HG02610 (cell line): ENCODE measurements at regions not wholly inside any gene's neighbourhood (a gene's known extent, or its start where the extent isn't known, plus 50 kb on each side); places are given as distances from the start of the nearest gene placed in this dataset.
A peak's percentile ranks its signal among the peaks of the same experiment; 100 is the strongest.
"Not testable (repeated sequence)": the region's sequence is repeated elsewhere in the genome, so short reads cannot be mapped to it uniquely, and the experiment has no call there.

ENCODE experiments used
- ATAC-seq: cut with Tn5 transposase; IDR thresholded peaks from one replicate; pipeline ENCODE4 v1.9.1; 2021; ENCODE audit warnings: mild to moderate bottlenecking, moderate library complexity; ENCODE audit not compliant: unreplicated experiment

DNA sequence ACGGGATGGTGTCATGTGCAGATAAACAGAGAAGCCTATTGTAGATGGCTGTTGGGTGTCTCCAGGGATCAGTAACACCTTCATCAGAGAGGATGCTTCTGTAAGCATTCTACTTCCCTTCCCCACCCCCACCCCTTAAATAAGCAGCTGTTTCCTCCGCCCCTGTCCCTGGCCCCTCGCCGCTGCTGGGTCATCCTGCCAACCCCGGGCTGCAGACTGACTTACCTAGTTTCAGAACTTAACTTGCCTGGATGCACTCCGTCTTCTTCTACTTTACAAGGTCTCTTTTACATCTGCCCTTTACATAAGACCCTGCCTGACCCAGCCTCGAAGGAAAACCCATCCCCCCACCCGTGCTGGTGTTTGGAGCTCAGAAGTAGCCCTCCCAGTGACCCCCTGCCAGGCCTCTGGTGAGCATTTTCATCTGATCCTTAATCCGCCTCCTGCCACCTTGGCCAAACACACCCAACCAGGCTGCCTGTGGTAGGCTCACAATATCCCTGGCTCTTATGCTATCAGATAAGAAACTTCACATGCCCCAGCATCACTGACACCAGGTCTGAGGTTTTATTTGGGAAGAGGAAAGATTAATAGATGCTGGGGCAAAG, 103.0 kb upstream of the HES1 start:
- no peak for ATAC-seq

DNA sequence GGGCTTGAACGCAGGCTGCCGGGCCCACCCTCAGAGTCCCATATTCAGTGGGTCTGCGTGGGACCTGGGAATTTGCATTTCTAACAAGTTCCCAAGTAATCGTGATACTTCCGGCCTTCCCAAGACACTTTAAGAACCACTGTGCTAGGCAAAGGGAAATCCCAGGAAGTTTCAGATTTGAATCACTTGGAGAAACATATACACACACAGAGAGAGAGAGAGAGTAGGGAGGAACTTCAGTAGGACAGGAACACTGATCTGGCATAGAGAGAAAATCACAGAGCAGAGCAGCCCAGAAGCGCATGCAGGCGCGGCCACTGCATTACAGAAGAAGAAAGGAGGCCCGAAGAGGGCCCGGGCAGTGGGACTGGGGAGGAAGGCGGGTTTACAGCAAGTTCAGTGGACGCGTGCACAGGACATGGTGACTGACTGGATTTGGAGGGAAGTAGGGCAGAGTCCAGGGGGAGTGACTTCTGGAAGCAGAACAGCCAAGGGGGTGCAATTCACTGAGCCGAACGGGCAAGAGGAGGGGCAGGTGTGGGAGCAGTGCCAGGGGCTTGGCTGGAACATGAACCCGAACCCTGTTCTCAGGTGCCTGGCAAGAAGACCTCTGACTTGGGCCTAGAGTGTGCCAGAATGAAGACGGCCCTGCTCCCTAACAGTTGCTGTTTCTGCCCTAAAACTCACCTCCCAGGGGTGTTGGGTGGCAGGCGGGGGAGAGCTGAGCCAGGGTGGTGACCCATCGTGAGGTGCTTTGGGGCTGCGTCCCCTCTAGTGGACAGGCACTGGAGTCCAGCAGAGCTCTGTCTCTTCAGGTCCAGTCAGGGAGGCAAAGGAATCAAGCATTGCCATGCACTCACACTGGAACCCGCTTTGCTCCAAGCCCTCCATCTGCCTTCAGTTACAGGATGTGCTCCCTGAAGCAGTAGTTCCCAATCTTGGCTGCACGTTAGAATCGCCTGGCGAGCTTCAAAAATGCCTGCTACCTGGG, 101.3 kb upstream of the HES1 start:
- ATAC-seq: no peak

DNA sequence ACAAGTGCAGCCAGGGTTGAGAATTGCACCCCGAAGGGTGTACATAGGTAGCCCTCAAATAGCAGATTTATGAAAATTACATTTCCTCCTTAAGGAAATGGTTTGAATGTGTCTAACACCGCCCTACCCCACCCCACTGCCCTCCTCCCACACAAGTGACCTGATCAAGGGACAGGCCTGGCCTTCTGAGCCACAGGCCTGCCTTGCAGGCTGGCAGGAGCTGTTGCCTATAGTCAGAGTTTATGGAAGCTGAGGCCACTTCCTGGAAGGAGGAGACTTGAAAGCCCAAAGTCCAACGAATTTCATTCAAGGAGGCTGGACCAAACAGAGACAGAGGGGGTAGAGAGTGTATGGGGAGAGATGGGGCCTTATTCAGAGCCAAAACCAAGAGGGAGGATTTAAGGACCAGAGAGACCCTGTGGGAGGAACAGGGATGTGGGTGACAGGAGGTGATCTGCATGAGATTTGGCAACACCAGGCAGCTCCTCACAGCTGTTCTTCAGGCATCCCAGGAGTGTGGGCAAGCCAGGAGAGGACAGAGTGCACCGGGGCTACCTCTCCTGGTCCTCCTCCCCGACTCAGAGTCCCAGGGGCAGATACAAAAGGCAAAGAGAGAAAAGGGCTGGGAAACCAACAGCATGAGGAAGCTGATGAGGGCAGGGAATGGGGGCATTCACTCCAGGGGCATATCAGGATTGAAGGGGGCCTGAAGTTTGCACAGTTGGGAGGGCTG, 100.4 kb upstream of the HES1 start:
- ATAC-seq: no peak

DNA sequence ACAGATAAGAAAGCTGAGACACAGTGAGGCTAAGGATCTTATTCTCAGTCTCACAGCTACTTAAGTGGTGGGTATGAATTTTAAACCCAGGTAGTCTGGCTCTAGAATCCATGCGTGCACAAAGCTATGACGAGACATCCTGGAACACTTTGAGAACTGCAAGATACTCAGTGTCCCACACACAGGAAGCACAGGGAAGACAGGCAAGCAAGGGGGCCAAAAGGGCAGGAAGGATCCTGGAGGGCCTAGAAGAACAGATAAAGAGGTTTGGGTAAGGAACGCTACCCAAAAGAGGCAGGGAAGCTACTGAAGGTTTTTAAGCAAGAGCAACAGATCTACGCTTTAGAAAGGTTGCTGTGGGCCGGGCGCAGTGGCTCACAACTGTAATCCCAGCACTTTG, 99.1 kb upstream of the HES1 start:
- ATAC-seq: no peak

DNA sequence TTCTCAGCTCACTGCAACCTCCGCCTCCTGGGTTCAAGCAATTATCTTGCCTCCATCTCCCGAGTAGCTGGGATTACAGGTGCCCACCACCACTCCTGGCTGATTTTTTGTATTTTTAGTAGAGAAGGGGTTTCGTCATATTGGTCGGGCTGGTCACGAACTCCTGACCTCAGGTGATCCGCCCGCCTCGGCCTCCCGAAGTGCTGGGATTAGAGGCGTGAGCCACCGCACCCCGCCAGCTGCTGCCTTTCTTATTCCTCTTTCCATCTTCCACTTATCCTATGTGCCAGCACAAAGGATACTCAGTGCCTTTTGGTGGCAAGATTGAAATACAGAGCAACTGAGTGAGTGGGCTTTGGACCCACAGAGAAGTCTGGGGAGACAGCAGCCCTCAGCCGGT, 97.6 kb upstream of the HES1 start:
- not testable (repeated sequence) for ATAC-seq

DNA sequence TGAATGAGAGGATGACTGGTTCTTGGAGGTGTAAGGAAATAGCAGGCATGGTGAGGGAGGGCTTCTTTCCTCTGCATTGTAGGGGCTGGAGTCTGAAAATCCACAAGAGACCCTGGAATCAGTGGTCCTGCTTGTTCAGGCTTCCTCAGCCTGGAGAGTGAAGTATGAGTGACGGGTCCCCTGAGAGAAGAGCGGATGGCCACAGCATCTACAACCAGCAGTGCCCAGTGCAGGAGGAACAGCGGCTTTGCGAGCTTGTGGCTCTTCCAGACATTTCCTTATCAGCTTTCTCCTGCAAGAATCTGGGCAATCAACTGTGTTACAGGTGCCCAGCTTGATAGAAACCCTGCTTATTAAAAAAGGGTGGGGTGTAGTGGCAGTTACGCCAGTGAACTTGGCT, 97.0 kb upstream of the HES1 start:
- ATAC-seq: no peak

DNA sequence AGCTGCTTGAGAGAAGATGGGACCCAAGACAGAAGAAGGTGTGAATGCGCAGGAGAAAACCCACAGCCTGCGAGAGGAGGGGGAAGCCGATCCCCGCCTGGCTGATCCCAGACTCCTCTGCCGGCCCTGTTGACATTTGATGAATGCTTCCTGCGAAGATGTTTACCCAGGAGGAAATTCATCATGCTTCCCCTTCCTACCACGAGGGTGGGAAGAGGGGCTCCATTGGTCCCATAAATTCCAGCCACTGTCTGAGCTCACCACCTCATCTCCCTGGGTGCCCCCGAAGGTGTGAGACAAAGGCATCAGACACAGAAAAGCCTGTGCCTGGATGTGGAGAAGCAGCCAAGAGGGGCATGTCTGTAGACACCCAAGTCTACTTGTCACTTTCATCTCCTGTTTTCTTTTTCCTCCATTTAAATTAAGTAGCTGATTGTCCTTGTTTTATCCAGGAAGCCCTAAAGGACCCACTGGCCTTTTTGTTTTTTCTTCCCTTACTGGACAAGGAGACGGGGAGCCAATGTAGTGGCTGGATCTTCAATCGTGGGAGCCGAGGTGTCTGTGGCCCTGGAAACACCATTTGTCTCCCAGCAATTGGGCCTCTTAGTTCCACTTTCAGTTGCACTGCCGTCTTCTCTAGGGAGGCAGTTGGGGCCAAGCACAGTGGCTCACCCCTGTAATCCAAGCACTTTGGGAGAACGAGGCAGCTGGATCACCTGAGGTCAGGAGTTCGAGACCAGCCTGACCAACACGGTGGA, 95.3 kb upstream of the HES1 start:
- ATAC-seq: no peak

DNA sequence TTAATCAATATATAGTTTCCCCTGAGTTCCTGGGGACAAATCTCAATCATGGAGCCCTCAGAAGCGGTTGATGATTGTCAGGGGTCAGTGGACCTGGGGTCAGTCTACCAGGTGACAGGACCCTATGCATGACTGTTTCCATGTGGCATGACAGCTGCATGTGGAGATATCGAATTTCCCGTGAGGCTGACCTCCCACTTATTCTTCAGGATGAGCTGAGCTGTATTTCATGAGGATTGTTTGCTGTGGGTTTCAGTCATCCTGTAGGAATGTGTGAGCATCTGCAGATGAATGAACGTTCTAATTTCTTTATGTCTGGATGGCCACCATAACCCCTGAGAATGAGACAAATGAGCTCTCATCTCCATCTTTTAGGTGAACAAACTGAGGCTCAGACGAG, 93.0 kb upstream of the HES1 start:
- ATAC-seq: no peak

DNA sequence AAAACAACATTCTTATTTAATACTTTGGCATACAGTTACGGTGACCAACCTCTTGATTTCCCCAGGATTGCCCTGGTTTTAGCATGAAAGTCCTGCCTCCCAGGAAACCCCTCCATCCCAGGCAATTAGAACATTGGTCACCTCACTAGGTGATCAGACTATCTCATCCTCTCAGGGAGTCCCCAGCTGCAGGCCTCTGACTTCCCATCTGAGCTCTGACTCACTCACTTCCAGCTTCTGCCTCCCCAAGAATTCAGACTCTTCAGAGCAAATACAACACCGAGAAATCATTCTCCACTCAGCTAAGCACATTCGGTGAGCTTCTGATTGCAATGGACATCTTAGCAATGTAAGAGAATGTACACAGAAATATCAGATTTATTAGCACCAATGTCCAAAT, 92.4 kb upstream of the HES1 start:
- ATAC-seq: no peak

DNA sequence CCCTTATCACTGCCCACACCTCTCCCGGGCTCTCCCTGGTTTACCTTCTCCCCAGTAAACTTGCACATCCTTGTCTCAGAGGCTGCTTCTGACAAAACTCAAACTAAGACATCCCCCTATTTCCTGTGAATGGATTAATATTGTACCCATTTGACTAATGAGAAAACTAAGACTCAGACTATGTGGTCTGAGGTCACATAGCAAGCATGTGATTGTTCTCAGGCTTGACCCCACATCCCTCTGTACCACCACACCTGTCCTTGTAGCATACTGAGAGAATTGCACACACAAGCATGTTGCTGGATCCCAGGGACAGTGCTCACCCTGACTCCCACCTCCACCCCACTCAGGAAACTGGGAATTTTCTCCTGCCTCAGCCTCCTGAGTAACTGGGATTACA, 90.7 kb upstream of the HES1 start:
- ATAC-seq: peak; percentile 87

DNA sequence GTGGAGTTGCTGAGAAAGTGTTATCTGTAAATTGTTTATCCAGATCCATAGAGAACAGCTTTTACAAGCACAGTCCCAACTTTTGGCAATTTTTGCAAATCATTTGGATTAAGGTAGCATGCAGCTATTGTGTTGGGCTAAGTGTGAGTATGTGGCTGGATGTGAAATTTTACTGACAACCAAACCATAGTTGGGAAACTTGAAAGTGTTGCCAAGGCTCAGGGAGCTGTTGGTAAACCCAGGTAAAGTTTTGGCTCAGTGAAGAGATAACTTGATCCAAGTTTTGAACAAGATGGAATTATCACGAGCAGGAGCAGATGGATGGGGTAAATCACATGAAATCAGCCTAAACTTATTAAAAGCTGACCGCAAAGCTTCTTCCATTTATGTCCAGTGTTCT, 90.0 kb upstream of the HES1 start:
- no peak for ATAC-seq

DNA sequence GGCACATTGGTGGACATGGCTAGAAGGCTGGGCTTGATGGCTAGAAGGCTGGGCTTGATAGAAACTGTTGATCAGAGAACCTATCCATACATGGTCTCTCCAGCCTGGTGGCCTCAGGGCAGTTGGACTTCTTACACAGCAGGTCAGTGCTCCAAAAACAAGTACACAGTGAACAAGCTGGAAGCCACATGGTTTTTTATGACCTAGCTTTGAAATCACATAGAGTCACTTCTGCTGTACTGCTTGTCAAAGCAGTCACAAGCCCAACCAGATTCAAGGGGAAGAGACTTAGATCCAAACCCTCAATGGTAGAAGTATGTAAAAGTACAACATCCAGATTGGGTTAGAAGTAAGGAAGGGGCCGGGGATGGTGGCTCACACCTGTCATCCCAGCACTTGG, 89.4 kb upstream of the HES1 start:
- ATAC-seq: no peak

DNA sequence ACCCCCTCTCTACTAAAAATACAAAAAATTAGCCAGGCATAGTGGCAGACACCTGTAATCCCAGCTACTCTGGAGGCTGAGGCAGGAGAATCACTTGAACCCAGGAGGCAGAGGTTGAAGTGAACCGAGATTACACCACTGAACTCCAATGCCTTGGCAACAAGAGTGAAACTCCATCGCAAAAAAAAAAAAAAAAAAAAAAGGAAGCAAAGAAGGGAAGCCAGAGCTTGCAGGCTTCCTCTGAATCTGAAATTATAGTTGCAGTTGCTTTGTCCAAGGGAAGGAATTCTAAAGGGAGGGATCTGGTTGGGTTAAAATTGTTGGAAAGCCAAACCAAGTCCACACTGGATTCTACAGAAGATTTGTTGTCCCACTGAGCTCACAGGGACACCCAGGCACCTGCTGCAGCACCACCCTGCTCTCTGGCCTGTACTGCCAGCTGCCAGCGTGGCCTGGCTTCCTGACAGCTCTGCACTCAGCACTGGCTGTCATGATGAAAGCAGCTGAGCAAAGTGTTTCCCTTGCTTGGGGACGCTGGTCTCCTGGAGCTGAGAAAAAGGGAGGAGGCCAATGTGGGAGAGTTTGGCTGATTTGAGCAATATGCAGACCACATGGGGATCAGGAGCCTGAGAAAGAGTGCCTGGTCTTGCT, 88.8 kb upstream of the HES1 start:
- ATAC-seq: peak; percentile 47

DNA sequence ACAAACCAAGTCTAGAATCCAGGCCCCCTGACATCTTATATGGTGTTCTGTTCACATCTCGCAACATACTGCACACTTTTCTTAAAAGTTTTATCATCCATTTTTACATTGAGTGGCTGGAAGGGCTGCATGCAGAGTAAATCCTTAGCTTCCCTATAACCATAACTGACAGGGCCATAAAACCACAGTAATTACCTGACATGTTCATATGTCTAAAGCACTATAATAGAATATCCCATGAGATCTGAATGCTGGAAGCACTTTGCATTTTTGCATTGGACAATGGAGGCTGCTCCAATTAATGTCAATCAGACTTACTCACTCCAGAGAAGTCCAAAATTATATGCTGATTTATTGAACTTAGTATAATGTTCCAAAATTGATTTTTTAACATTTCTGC, 86.6 kb upstream of the HES1 start:
- ATAC-seq: no peak

DNA sequence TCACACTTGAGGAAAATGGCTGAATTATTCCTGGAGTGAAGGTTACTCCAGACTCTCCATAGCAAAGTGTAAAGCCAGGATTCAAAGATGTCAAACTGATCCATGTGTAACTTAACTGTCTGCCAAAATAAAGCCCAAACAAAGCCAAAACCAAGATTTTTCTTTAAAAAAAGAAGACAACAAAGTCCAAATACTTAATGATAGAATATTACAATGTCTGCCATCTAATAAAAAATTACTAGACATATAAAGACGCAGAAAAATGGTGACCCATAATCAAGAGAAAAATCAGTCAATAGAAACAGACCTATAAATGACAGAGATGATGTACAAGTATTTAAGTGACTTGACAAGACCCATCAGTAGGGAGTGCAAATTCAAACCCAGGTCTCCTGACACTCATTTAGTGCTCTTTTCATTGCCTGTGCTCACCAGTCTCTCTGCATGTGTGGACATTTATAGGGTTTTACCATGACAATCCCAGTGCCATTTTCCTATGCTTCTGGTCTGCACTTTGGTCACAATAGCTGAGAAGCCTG, 85.1 kb upstream of the HES1 start:
- ATAC-seq: no peak

DNA sequence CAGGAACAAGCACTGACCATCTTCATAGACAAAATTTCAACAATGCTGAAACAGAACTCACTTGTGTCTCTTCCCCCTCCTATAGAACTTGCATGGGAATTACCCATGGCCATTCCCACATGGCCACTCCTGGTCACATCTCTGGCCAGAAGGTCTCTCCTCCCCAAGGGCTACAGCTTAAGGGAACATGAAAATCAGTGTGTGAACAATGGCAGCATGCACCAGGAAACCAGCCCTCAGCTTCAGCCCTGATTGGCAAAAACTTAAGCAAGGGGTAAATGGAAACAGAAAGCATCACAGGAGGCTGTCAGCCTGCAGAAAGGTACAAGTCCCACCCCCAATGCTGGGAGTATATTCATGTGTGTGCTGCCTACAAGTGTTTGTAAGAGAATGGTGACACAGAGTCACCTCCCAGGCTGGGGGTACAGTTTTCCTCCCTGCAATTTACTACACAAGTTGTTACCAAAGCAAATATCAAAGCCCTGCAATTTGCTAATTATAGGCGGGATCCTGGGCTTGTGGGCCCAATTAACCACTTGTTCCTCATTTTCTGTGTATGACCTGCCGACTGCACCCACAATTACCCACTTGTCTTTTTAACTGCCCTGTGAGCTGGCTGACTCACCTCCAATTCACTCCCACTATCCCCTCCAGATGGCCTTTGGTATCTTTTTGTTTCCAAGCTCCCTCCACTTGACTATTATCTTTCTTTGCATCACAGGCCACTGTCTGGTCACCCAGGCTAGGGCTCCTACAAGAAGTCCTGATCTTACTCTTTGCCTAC, 84.4 kb upstream of the HES1 start:
- no peak for ATAC-seq

DNA sequence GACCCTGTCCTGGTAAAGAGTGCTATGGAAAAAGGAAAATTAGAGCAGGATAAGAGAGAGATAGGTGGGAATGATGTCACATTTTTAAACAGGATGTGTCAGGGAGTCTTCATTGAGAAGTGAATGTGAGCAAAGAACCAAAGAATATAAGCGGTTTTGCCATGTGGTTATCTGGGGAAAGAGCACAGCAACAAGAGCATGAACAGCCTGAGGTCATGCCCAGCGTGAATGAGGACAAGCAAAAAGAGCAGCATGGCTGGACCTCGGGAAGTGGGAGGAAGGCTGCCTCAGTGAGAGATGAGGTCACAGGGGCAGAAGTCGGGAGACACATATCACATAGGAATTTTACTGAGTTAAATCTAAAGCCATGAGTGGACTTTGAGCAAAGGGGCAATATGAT, 82.8 kb upstream of the HES1 start:
- no peak for ATAC-seq

DNA sequence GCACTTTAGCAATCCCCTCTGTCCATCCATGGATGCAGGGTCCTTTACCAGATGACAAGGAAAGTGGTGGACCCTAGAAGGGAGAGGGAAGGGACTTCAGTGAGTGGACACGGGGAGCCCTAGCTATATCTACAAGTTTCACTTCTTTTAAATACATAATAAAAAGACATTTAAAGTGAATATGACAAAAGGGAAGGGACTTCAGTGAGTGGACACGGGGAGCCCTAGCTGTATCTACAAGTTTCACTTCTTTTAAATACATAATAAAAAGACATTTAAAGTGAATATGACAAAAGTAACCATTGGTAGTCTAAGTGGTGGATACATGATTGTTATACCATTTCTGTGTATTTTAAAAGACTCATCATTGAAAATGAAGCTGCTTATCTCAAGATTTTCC, 81.9 kb upstream of the HES1 start:
- no peak for ATAC-seq

DNA sequence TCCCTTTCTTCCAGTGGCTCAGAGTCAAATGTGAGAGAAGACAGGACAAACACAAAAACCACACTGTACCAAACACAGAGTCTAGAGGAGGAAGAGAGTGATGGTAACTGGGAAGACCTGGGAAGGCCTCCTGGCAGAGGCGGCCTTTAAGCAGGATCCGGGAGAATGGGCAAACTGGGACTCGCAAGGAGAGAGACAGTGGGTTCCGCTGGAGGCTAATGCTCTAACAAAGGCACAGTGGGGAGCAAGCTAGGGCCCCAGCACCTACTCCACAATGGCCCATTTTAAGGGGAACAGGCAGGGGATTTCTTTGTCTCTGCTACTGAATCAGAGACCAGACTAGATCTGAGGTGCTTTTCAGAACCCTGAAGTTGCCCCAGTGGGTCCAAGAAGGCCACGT, 81.4 kb upstream of the HES1 start:
- ATAC-seq: no peak

DNA sequence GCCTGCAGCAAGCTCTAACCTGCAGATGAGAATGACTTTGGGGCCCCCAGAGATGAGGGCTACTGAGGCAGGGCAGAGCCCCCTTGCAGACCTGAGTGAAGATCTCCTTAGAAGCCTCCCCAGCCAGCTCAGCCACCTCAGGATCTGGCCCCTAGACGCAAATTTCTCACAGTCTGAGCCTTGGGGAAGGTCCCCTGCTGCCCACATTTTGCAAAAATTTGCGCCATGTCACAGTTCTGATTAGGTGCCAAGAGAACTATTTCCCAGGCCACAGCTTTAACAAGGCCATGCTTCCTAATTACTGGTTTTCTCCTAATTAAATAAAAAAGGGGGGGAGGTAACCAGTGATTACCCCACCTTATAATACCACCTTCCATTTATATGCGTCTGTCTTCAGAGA, 81.0 kb upstream of the HES1 start:
- ATAC-seq: no peak
